ENCODE measurements at regions not wholly inside any gene's neighbourhood (a gene's known extent, or its start where the extent isn't known, plus 50 kb on each side); places are given as distances from the start of the nearest gene placed in this dataset.
"Not testable (repeated sequence)": the region's sequence is repeated elsewhere in the genome, so short reads cannot be mapped to it uniquely, and the experiment has no call there.

DNA sequence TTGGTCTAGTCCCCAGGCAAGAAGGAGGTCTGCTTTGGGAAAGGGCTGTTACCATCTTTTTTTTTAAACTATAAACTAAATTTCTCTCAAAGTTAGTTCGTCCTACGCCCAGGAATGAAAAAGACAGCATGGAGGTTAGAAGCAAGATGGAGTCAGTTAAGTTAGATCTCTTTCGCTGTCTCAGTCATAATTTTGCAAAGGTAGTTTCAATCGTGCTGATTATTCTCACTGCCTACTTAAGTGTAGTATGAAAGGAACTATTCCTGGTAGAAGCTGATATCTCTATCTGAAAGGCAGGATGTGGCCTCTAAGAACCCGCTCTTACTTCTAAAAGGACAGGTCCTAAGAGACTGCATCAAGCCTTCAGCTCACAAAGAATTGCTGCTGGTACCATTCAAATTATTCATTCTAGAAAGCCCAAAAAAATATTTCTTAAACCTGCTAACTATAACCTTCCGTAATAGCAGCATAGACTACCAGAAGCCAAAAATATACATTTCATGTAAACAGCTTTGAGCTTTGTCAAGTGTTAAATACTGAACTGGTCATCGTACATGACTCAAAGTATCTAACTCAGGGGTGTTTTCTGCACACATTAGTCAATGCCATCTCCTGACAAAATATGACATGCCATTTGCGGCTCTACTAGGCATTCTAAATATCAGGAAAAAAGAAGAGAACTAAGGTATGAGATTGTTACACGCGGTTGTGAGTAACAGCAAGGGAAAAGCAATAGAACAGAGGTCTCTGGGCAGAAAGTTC is 96.0 kb upstream of the CCDC80 start:
- no peak for DNase-seq

DNA sequence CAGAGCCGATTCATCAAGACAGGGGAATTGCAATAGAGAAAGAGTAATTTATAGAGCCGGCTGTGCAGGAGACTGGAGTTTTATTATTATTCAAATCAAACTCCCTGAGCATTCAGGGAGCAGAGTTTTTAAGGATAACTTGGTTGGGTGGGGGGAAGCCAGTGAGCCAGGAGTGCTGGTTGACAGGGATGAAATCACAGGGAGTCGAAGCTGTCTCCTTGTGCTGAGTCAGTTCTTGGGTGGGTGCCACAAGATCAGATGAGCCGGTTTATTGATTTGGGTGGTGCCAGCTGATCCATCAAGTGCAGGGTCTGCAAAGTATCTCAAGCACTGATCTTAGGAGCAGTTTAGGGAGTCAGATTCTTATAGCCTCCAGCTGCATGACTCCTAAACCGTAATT is 95.4 kb upstream of the CCDC80 start:
- DNase-seq, result no peak

DNA sequence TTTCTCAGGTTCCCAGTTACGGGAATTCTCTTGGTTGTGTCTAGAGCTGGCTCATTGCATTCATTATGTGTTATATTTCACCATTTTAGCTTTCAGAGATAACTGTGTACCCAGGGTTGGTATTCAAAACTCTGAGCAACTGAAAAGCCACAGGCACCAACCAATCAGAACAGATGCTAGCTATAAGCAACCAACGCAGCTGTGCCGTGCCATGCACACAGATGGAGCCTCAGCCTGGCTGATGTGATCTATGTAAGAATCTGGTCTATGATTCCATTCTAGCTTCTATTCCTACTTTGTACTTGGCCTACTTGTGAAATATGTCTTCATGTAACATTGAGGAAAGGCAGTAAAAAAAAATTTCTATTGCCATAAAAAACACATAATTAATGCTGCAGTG is 95.0 kb upstream of the CCDC80 start:
- DNase-seq, result no peak

DNA sequence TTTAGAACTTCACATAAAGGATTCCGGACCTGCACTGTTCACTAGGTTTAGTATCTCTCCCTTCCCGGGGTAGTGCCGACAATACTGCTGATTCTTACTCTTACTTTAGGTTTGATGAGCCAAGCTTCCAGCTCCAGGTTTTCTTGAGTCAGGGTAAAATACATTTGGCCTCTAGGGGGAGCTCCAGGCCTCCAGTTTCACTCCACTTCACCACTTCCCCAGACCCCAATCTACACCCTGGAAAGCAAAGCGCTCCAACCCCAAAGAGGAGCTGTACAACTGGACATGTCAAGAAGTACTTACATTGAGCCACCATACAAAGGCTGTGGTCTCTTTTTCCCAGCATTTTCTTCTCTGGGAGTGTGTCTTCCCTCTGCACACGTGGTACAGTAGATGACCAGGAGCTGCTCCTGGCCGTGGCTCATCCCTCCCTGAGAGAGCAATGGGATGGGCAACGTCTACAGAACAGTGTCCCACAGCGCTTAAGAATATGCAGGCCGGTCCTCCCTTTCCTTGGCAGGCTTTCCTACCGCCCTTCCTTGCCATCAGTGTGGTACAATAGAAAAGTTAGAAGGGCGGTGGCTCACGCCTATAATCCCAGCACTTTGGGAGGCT is 93.9 kb upstream of the CCDC80 start:
- peak; percentile 42 for DNase-seq

DNA sequence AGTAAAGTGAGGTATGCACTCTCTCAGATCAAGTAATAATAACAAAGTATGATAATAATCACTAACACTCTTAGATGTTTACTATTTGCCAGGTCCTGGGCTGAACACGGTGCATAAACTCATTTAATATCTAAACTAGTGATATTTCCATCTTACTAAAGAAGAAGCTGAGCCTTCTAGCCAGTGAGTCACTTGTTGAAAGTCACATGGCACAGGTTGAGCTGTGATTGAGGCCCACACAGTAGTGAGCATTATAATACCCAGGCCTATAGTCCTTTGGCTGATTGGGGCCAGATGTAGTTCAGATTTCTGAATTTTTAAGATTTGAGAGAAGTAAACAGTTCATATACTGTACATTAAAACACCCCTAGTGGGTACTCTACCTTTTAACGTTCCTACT is 93.2 kb upstream of the CCDC80 start:
- no peak for DNase-seq

DNA sequence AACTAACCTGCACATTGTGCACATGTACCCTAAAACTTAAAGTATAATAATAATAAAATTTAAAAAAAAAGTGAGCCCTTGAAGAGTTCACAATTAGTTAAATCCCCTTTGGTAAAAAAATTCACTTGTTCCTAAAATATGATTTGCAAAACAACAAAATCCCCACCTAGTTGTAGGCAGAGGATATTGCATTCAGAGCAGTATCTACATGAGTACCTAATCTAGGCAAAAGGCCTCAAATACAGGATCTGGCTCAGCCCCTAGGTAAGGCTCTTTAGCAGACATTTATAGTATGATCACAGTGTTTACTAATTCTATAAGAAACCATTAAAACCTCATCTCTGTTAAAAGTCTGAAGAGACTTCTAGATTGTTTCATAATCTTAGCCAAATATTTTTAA is 89.3 kb upstream of the CCDC80 start:
- DNase-seq, result no peak

DNA sequence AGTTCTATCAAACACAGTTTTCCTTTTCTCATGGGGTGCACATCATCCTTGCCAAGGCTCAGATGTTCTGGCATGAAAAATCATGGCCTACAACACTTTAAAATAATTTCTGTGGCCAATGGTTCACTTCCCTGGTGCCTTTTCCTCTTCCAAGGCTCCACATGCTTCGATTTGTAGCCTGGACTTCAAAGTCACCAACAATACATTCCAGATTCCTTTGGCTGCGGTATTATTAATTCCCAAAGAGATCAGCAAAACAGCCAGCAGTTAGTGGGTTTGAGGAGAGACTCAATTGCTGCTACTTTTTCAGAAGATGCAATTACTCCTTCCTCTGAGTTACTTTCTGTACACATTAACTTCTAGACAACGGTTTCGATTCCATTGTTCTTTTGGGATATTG is 80.3 kb upstream of the CCDC80 start:
- DNase-seq, result no peak

DNA sequence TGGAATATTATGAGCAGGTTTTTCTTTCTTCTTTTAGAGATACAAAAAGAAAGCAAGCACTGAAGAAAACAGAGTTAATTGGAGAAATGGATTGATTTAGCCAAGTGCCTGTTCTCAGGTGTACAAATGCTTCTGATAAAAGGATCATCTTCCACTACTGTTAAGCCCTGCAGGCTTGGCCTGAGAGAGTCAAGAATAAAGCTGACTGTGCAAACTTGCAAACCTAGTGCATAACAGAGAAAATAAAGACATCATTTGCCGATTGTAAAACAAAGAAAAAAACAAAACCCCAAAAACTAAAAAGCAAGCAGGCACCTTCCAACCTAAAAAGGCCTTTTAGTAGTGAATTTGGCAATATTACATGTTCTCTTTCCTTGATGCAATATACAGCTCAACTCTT is 78.0 kb upstream of the CCDC80 start:
- no peak for DNase-seq

DNA sequence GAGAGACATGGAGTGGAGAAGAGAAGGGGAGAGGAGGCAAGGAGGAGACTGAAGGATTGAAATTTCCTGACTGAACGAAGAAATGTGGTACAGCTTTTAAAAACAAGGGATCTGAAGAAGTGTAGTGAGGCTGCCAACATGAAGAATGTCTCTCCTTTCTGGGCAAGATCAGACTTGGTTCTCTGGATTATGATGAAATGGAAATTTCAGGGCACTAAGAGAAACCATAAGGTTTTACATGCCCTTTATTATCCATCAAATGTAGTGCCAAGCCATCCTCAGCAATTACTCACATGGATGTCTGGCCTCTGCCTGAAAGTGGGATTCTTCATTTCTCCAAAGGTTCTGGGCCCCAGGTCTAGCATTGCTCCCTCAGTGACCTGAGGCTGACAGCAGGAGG is 77.6 kb upstream of the CCDC80 start:
- DNase-seq, result no peak

DNA sequence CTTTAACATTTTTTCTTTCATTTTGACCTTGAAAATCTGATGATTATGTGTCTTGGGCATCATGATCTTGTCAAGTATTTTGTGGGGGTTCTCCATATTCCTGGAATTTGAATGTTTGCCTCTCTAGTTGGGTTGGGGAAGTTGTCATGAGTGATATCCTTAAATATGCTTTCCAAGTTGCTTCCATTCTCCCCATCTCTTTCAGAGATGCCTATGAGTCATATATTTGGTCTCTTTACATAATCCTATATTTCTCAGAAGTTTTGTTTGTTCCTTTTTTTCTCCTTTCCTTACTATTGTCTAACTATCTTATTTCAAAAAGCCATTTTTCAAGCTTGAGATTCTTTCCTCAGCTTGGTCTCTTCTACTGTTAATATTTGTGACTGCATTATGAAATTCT is 69.0 kb upstream of the CCDC80 start:
- no peak for DNase-seq

DNA sequence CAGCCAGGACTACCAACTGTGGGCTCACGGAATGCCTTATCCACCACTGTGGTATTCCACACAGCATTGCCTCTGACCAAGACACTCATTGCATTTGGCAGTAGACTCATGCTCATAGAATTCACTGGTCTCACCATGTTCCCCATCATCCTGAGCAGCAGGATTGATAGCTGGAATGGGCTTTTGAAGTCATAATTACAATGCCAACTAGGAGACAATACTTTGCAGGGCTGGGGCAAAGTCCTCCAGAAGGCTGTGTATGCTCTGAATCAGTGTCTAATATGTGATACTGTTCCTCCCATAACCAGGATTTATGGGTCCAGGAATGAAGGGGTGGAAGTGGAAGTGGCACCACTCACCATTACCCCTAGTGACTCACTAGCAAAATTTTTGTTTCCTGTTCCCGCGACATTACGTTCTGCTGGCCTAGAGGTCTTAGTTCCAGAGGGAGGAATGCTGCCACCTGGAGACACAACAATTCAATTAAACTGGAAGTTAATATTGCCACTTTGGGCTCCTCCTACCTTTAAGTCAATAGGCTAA is 58.6 kb upstream of the CCDC80 start:
- no peak for DNase-seq

DNA sequence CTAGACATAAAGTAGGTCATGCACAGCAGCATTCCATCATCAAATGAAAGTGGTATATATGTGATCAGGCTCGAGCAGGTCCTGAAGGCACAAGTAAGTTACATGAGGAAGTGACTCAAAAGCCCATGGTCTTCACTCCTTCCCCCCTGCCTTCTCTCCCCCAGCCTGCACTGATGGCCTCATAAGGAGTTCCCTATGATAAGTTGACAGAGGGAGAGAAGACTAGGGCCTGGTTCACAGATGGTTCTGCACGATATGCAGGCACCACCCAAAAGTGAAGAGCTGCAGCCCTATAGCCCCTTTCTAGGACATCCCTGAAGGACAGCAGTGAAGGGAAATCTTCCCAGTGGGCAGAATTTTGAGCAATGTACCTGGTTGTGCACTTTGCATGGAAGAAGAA is 57.5 kb upstream of the CCDC80 start:
- DNase-seq, result not testable (repeated sequence)

DNA sequence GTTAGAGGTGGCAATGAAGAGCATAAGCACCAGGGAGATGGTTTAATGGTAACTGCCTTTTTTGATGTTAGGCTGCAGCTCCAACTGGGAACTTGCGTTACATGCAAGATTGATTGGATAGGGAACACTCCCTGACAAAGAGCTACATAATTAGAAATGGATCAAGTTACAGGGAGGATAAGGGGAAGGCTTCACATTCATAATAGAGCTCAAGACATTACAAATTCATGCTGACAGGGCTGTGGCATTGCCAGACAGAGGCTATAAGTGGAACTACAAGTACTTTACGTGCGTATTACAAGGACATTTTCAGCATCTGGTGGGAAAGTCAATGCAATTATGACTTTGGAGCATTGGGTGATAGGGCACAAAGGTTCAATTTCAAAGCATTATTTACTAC is 55.3 kb upstream of the CCDC80 start:
- not testable (repeated sequence) for DNase-seq

DNA sequence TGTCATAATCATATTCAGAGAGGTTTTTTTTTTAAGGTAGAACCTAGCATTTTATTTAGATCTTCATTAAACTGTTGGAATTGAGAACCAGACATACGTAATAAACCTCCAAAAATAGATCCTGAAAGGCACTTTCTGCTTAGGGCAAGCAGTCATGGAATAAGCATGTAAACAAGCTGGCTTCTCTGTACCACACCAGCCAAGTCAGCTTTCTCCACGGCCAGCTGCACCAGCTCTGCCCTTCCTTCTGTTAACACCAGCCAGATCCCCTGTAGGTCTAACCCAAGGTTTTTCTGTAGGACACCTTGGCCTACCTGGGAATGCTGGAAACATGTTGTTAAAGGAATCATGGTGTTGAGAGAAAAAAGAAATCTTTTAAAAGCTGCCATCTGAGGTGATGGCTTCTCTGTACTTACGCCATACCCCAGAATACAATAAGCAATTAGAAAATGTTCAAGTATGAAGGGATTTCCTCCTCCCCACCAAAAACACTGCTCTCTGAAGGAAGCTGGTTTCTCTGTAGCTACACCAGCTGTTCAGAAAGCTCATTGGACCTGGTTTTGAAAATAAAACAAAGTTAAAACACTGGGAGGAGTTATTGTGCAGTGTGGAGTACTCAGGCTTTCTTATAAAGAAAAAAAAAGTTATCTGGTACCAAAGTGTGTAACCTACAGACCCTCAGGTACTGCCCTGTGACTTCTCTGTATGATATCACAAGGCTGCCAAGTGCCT is 54.6 kb upstream of the CCDC80 start:
- not testable (repeated sequence) for DNase-seq

DNA sequence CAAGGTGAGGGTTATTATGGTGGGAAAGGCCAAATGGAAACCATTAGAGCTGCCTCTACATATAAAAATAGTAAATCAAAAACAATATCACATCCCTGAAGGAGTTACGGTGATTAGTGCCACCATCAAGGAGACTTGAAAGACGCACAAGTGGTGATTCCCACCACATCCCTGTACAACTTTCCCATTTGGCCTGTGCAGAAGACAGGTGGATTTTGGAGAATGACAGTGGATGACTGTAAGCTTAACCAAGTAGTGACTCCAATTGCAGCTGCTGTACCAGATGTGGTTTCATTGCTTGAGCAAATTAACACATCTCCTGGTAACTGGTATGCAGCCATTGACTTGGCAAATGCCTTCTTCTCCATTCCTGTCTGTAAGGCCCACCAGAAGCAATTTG is 54.0 kb upstream of the CCDC80 start:
- not testable (repeated sequence) for DNase-seq

DNA sequence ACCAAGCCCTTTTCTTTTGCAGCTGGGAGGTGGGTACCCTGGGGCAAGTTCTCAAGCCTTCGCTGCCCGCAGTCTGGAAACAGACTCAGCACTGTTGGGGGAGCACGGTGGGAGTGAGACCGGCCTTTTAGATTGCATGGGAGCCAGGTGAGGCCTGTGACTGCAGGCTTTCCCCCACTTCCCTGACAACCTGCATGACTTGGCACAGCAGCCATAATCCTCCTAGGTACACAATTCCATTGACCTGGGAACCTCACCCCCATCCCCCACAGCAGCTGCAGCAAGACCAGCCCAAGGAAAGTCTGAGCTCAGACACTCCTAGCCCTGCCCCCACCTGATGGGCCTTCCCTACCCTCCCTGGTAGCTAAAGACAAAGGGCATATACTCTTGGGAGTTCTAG is 52.2 kb upstream of the CCDC80 start:
- DNase-seq, result no peak

All from NK-92 treated with Interleukin-12 subunit alpha and Interleukin-12 subunit beta, amount 100 ng/mL, for 24 hours (cell line).